GM21717 (cell line): ENCODE measurements at regions not wholly inside any gene's neighbourhood (a gene's known extent, or its start where the extent isn't known, plus 50 kb on each side); places are given as distances from the start of the nearest gene placed in this dataset.
"Not testable (repeated sequence)": the region's sequence is repeated elsewhere in the genome, so short reads cannot be mapped to it uniquely, and the experiment has no call there.

Experiments used
- ATAC-seq: cut with Tn5 transposase; IDR thresholded peaks from one replicate; pipeline ENCODE4 v1.9.1; 2021; ENCODE audit warnings: mild to moderate bottlenecking, moderate library complexity; ENCODE audit not compliant: unreplicated experiment

GRCh38 chr4:97437998-97438705, 705.1 kb downstream of the STPG2 start:
- ATAC-seq, result not testable (repeated sequence)

- no peak for ATAC-seq
Observed at GRCh38 chr4:97453186-97453585, 690.1 kb downstream of the STPG2 start.

GRCh38 chr4:97457253-97457652, 686.0 kb downstream of the STPG2 start:
- ATAC-seq, result no peak

- ATAC-seq, result no peak
Observed at GRCh38 chr4:97468272-97468671, 675.0 kb downstream of the STPG2 start.

- no peak for ATAC-seq
Observed at GRCh38 chr4:97475621-97476020, 667.7 kb downstream of the STPG2 start.

GRCh38 chr4:97477974-97478373, 665.3 kb downstream of the STPG2 start:
- no peak for ATAC-seq

- no peak for ATAC-seq
Observed at GRCh38 chr4:97479388-97479787, 663.9 kb downstream of the STPG2 start.

GRCh38 chr4:97491856-97492255, 651.4 kb downstream of the STPG2 start:
- ATAC-seq, result no peak

GRCh38 chr4:97493815-97494518, 649.3 kb downstream of the STPG2 start:
- ATAC-seq, result no peak

- no peak for ATAC-seq
Observed at GRCh38 chr4:97496298-97496873, 646.9 kb downstream of the STPG2 start.

GRCh38 chr4:97498875-97499274, 644.4 kb downstream of the STPG2 start:
- ATAC-seq, result no peak

GRCh38 chr4:97500423-97500822, 642.9 kb downstream of the STPG2 start:
- peak; percentile 97 for ATAC-seq

GRCh38 chr4:97504713-97505112, 638.6 kb downstream of the STPG2 start:
- no peak for ATAC-seq

- no peak for ATAC-seq
Observed at GRCh38 chr4:97507587-97508245, 635.6 kb downstream of the STPG2 start.
